Globus pallidus (tissue), 1 donor: ENCODE measurements at regions not wholly inside any gene's neighbourhood (a gene's known extent, or its start where the extent isn't known, plus 50 kb on each side); places are given as distances from the start of the nearest gene placed in this dataset.

Experiments used
- DNase-seq: peaks from one replicate; pipeline ENCODE4 v3.0.0-alpha.2; 2015; ENCODE audit warnings: low spot score

DNA sequence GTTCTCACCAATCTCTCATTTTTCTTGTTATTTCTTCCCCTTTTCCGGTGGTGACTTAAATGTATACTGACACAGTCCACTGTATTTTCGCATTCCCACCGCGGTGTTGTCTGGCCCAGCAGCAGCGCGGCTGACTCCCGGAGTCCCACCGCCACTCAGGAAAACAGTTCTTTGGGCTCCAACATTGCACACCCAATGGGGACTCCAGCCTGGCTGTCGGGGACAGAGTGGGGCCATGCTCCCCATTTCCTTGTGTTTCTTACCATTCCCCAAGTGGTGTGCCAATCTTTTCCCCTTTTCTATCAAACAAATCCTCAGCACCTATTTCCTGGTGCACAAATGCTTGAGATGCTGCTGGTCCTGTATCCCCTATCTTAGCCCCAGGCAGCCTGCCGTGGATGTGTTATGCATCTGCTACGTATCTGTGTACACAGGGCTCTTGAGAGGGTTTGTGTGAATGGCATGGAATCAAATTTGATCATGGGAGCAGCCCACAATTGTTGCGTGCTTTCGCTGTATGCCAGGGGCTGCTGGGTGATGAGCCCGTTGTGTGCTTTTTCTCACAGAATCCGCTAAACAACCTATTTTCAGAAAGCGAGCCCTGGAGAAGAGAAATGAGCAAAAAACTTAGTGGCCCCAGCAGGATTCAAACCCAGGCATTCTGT, 219.1 kb upstream of the RGMA start:
- no peak for DNase-seq

DNA sequence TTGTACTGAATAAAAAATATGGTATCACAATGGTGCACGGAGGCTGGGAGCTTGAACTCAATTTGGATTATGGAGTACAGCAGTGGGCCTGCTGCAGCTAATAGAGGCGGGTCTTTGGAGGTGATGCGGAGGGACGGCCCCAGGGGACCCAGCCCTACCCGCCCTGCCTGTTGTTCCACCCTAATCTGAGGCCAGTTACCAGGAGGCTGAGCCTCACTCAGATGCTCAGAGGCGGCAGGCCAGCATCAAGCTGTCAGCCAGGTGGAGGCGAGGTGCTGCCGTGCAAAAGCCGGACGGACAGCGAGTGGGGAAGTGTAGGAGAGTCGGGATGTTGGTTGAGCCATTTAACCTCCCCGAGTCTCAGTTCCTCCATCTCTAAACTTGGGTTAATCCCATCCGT, 218.5 kb upstream of the RGMA start:
- no peak for DNase-seq

DNA sequence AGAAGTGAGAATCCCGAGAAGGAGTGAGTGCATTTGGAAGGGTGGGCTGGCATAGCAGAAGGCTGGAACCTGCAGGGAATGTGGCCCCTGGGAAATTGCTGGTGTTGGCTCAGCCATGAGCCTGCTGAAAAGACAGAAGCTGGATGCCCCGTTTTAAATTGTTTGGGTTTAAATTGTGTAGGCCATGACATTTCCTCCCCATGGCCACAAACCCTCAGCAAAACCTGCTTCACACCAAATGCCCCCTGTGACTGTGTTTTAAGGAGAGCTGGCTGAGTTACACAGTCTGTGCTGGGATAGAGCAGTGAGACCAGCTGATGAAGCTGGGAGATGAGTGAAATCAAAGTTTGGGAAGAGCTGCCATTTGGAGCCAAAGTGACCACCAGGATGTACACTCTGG, 216.3 kb upstream of the RGMA start:
- DNase-seq: no peak

DNA sequence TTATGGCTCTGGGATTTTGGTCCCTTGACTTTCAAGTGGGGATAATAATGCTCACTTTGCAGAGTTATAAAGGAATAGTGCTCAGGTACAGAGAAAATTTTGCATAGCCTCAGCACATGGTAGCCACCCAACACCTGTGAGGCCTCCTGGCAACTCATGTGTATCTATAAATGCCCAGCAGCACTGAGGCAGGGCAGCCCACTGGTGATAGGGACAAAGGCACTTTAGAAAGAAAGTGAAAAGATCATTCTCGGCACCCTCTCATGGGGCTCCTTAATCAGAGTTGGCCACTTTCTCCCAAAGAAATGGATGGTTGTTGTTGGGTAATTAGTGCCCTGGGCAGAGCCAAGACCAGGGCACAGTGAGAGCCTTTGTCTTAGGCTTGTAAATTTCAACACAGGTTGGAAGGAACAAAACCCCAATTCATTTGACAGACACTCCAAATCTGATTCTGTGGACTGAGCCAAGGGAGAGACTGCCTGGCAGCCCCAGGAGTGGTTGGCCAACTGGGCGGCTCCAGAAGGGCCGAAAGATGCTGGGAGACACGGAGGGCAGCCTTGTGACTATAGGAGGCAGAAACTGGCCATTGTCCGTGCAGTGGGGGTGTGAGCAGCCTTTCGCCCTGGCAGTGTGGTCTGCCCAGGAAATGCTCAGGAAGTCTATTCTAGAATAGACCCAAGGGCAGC, 213.2 kb upstream of the RGMA start:
- DNase-seq: peak; percentile 90

DNA sequence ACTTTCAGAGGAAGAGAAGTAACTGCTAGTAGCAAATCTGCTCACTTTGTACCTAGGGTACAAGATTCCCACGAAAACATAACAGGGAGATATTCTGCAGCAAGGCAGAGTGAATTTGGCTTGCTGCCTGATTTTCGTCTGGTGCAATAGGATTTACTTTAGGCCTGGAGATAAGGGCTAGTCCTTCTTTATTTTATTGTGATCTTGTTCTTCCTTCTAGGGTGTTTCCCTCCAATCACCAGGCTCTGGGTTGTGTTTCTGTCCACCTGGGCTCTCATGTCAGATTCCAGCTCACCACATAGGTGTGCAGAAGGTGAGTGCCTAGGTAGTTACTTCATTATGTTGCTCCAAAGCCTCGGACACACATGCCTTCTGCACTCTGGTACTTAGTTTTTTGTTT, 211.8 kb upstream of the RGMA start:
- no peak for DNase-seq

DNA sequence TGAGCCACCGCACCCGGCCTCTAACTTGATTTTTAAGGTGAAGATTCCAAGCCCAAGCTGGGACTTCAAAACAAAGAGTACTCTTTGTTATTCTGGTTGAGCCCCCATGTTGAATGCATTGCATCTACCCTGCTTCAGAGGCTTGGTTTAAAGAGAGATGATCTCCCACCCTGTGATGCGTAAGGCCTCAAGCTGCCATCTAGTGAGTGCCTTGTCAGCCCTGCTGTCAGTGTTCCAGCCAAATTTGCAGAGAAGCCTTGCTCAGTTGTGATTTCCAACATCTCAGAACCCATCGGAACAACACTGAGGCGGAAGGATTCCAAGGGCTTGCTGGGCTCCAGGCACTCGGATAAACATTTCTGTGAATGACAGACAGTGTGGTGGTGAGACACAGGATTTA, 210.7 kb upstream of the RGMA start:
- no peak for DNase-seq

DNA sequence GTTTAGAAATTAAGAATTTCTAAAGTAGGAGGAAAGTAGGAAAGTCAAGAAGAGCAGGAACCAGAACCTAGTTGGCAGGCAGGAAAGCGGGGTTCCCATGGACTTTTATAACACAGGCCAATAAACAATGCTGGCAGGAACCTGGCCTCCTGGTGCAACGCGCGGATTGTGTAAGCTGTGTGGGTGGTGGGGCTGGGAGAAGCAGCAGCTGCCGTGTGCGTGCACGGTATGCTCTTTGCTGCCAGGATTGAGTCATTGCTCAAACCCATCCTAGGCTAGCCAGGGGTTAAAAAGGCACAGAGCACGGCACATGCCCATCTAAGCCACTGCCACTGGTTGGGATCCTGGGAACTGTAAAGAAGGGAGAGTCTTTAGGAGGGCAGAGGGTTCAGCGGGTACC, 209.9 kb upstream of the RGMA start:
- no peak for DNase-seq

DNA sequence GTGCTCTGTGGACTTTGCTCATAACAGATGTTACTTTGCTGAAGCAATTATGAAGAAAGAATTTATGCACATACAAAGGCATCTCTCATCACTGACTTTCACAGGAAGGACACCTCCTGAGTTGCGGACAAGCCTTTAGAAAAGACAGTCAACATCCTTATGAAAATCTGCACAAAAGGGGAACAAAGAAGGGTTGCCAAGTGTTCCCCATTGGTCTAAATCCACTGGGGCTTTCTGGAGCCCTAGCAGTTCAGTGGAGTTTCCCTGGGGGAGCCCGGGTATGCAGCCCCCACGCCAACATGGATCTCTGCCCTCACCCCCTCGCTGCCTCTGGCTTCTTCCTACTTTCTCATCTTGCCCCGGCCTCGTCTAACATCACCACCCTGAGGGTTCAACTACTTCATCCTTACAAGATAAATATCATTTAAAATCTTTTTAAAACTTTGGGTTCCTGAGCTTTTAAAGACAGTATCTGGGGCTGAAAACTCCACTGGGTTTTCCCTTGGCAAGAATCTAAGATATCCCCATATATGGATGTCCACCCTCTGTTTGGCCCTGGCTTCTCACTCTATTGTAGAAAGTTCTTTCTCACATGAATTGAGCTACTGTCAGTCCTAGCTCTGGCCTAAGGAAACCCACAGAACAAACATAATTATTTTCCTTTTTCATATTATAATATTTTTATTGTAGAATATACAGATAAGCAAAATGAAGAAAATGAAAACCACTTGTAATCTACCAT, 207.9 kb upstream of the RGMA start:
- no peak for DNase-seq

DNA sequence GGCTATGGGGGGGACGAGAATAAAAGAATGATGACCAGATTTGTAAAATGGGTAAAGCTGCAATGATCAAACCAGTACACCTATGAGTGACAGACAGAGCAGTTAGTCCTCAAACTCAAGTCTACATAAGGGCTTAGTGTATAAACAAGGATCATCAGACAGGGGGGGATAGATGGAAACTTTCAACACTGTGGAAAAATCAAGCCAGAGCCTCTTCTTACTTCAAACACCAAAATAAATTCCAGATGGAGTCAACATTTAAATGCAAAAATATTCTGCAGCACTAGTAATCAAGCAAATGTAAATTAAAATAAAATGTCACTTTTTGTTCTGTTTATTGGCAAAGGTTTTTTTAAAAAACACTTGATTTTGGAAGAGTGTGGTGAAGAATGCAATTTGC, 205.9 kb upstream of the RGMA start:
- DNase-seq: no peak

DNA sequence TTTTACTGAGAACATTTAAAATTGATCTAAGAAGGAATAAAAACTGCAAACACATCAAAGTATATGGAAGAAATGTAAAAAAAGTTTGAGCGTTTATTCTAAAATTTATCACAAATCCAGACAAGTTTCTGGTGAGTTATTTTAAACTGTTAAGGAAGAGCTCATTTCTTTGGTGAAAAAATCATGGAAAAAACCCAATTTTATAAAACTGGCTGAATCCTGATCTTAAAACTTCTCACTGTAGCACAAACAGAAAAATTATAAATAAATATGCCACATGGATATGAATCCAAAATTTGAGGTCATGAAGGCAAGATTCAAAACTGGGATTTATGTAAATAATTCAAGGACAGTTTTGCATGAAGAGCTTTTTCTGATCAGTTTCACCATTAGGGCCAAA, 205.1 kb upstream of the RGMA start:
- no peak for DNase-seq

DNA sequence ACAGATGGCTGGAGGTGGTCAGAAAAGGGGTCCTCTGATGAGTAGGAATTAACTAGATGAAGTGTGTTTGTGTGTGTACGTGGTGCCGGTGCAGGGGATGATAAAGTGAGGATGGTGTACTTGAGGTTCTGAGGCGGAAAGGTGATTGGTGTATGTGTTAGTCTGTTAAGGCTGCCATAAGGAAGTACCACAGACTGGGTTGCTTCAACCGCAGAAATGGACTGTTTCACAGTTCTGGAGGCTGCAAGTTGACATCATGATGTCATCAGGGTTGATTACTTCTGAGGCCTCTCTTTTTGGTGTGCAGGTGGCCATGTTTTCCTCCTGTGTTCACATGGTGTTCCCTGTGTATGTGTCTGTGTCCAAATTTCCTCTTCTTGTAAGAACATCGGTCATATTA, 202.4 kb upstream of the RGMA start:
- no peak for DNase-seq

DNA sequence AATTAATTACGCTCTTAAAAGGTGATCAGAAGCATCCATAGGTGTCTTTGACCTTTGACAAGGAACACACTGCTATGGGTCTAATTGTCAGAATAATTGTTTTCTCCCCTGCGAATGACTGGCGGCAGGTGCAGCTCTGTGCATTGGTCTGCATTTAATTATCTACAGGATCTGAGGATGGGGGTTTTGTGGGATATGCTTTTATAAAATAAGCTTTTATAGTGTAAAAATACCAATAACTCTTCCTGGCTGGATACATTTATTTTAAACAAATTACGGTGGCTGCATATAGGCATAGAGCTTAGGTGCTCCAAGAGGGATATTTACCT, 201.6 kb upstream of the RGMA start:
- no peak for DNase-seq

DNA sequence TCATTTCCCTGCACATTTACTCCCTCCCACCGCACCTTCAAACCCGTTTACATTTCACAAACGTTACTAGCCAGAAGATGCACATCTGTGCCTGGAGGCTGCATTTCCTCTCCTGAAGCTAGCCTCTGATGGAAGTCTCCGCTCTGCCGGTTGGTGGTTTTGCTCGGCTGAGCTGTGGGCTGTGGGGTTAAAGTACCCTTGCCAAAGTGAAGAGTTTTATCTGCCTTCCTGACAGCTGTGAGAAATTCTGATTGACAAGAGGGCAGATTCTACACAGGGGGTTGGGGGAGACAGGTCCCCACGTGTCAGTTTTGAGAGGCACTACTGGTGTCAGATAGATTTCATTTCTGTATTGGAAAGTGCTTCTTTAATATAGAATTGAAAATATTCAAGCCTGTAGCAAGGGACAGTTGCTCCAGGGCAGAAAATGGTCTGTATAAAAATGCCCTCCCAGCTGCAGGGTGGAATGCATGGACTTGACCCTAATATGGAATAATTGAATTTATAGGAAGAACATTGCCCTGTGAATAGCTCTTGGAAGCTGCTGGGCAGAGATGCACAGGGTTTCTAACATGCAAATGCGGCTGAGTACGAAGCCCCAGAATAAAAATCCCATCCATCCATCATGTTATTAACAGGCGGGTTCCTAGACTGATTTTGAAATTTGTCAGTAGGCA, 201.1 kb upstream of the RGMA start:
- no peak for DNase-seq

DNA sequence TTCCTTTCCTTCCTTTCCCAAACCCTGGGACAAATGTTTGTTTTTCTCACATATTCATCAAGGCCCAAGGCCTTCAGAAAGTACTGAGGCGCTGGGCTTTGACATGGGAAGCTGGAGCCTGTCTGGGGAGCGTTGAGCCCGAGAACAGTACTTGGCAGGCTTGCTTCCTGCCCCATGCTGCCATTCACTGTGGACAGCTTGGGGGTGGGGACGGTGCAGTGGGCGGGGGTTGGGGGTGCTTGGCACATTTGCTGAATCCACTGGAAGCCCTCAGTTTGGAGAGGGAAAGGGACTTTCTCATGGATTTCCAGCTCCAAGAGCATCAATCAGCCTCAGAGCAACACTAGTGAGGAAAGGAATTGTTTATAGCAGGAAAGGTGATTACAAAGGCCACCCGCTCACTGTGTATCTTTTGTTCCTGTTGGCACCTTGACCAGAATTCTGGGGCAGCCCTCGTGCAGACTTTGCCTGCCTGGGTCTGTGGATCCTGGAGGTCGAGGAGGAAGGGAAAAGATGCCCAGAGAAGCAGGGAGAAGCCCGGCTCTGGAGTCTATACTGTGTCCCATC, 199.8 kb upstream of the RGMA start:
- peak; percentile 46 for DNase-seq

DNA sequence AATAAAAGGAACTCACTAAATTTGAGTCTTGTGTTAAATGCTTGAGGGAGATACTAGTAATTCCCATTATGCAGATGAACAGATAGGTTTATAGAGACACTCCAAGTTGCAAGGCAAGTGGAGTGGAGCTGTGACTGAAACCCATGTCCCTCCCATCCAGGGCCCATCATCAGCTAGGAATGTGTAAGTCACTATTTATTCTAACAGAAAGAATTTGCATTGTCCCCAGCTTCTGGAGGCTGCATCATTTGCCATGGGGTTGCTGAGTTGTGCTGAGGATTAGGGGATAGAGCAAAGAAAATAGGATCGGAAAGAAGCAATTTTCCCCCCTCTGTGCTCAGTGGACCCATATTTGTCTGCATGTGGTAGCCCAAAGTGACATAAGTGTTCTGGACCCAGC, 197.4 kb upstream of the RGMA start:
- DNase-seq: no peak

DNA sequence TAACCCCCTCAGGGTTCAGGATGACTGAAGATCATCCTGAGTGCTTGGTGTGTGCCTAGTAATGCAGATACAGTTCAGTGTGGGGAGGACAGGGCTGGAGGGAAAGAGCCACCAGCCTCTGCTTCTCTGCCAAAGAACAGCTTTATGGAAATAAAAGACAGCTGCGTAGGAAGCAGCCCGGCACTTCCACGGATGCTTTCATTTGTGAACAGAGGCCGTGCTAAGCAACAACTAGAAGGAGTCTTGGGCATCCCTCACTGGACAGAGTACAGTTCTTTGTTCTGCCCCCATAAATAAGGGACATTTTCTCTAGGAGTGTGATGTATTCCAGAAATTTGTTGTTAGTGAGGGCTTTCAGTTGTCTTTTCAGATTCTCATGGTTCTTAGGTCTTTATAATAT, 194.8 kb upstream of the RGMA start:
- DNase-seq: peak; percentile 35

DNA sequence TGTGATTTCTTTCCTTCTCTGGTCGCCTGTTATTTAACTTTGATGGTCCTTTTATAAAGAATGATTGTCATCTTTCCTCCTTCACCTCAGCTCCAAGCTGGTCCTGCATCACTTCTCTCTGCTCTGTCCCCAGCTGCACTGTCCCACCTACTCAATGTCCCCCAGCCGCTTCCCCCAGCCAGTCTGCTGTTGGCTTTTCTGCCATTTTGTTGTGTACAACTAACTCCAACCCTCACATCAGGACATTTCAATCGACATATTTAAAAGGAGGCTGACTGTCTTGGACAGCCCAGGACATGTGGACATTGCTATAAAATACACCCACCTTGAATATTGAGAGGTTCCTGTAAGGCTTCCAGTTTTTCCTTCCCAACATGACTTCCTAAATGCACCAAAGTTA, 193.8 kb upstream of the RGMA start:
- no peak for DNase-seq

DNA sequence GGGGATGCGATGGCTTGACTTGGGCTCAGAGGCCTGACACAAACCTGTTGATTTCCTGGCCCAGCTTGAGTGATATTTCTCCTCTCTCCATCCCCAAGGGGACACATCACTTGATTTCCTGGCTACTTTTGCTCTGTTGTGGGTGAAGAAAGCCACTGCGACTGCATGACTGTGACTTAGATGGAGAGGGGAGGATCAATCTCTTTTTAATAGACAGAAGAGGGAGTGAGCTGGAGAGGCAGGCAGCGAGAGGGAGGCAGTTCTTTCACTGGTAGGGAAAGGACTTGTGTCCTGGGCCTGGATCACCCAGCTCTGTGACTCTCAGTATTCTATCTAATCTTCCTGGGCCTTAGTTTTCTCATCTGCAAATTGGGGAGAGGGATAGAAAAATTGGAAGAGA, 189.8 kb upstream of the RGMA start:
- no peak for DNase-seq

DNA sequence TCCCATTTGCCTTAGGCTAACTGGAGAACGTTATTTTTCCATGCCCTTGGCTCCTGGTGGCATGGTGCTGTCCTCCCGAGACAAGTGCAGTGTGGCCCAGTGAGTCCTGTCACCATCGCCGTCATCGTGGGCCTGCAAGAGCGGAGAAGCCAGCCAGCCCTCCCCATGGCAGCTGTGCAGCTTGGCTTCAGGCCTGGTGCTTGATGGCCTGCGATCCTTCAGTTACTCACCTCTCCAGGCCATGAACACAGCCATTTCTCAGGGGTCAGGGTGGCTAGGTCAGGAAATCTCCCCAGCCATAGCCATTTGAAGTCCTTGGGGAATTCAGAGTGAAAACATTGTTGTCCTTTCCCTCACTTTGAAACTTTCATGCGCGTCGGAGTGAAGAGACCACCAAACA, 189.0 kb upstream of the RGMA start:
- no peak for DNase-seq

DNA sequence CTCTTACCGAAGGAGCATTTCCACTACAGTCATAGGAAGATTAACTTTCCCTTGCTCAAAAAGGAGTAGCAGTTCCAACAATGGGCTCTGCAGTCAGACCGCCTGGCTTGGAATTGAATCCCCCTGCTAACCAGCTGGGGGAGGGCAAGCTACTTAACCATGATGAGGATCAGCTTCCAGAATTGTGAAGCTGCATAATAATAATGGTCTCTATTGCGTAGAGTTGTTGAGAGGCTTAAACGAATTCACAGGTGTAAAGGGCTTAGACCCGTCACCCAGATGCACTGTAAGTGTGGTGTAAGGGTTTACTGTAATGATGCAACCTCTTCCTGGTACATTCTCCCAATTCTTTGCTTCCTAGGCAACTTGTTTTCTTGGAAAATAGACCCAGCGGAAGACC, 185.2 kb upstream of the RGMA start:
- no peak for DNase-seq

DNA sequence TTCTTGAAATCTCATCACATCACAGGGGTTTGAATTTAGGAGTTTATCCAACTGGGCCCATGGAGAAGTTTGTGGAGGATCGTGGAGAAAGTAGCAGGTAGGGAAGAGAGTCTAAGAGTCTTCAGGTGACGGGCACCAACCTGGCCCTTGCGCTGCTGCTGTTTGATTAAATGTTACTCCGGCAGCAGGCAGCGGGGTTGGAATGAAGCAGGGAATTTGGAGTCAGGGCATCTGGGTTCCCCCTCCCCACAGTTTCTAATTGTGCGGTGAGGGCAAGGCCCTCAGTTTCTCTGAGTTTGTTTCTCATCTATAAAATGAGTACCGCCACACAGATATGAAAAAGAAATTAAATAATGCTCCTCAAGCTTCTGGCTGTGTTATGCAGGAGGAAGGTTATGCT, 182.9 kb upstream of the RGMA start:
- DNase-seq: no peak

DNA sequence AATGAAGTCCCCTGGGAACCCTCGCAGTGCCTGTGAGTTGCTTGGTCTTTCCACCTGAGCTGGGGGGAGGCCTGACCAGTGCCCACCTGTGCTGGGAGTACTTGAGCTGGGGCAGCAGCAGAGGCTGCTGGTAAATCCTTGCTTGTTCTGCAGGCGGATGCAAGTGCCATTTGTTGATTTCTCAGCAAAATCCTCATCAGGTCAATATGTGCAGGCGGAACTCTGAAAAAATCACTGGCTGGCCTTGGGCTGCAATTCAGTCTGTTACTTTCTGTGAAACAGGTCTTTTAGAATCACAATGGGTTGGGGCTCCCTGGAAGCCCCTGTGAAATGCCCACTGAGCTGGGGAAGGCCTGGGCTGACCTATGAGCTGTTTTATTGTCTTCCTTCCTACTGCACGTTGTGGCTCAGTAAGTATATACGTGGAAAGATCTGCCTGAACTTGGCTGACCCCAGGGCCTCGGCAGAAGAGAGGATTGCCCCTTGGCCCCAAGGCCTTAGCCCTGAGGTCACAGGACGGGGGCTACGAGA, 182.0 kb upstream of the RGMA start:
- DNase-seq: no peak

DNA sequence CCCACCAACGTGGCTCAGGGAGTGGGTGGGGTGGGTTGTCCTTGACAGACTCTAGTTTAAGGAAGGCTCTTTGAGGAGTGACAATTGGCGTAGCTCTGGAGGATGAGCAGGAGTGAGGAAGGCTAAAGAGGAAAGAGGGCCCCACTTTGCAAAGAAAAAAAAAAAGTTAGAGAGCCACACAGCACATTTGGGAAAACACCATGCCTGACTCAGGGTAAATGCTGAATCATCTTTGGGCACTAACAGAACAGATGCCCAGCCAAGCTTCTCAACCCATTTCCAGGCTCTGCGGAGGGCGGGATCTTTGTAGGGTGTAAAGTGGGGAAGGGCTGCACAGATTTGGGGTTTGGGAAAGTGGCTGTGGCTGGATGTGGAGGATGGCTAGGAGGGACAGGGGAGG, 179.1 kb upstream of the RGMA start:
- DNase-seq: no peak
